Gastroesophageal sphincter (tissue), 3 donors: ENCODE measurements at regions not wholly inside any gene's neighbourhood (a gene's known extent, or its start where the extent isn't known, plus 50 kb on each side); places are given as distances from the start of the nearest gene placed in this dataset.

ENCODE experiments used
- CTCF ChIP-seq, 4 experiments: fragments of 200-600 bp in 2 of 4; fragments of 450-650 bp in 2 of 4; sonication (generic) in 1 of 4; IDR thresholded peaks; one replicate each; pipeline ENCODE4 v1.5.1; 2017 to 2019; ENCODE audit warnings: antibody characterized with exemption in 4 of 4, mild to moderate bottlenecking in 2 of 4, moderate library complexity in 2 of 4
- EP300 ChIP-seq: sonication (generic); formaldehyde crosslinking; IDR thresholded peaks from one replicate; pipeline ENCODE4 v1.6.1; 2017; ENCODE audit warnings: antibody characterized with exemption, mild to moderate bottlenecking
- POLR2A ChIP-seq, 2 donors: fragments of 450-650 bp; IDR thresholded peaks; one replicate each; pipeline ENCODE4 v1.6.1; 2017; ENCODE audit warnings: antibody characterized with exemption in 2 of 2, mild to moderate bottlenecking in 2 of 2, moderate library complexity in 1 of 2

- no peak for TF ChIP-seq EP300
- TF ChIP-seq POLR2A (IDR thresholded peaks at IDR 0.05): no peak
- TF ChIP-seq CTCF (IDR thresholded peaks at IDR 0.05): no peak
Measured at GRCh38 chr5:53275666-53276065, 166.1 kb upstream of the MOCS2 start.
